ENCODE measurements at regions not wholly inside any gene's neighbourhood (a gene's known extent, or its start where the extent isn't known, plus 50 kb on each side); places are given as distances from the start of the nearest gene placed in this dataset.

DNA sequence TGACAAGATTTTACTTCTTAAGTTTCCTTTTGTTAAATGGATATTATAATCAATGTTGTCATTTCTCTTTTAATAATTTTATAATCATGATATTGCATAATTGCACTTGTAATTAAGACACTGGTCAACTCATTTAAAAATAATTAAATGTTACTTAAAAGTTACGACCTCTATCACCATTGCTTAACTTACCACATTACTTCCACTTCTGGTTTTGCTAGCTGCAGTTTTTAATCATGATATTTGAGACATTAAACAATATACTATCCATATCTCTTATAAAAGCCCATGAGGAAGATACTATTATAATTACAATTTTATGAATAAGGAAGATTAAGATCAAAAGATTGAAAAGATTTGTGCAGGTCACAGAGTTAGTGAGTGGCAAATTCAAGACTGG lies 502.0 kb downstream of the RNF144A start:
- no peak overlapping the region for H3K4me2 ChIP-seq (ENCODE audit: insufficient read depth, insufficient read length, low read length)

More for the DNA sequence above, 502.0 kb downstream of the RNF144A start:
- no peak overlapping the region for H2BK20ac ChIP-seq (ENCODE audit: low read depth, low read length, poor library complexity, severe bottlenecking)
- no peak overlapping the region for H3K56ac ChIP-seq (ENCODE audit: insufficient read length, low read depth, low read length)
- H3K9ac ChIP-seq (ENCODE audit: extremely low read depth, insufficient read length, low read length): no peak overlapping the region
- peaks cover 0 to 2% (median 0%) of the 10 kb centered on the region in 3 experiments; a peak in 2 of 7 replicates for H3K36me3 Mint-ChIP-seq (ENCODE audit: insufficient read depth in 1 of 3, low read depth in 3 of 3)
- H3K9me3 Mint-ChIP-seq: peaks cover 0 to 3% of the 10 kb centered on the region in 2 experiments; a peak in 2 of 5 replicates
- no peaks in the 10 kb centered on the region for H3K4me1 ChIP-seq (ENCODE audit: insufficient read depth, low read length)
- H3K27me3 ChIP-seq (ENCODE audit: insufficient read depth, low read length): no peaks in the 10 kb centered on the region
- H3K79me1 ChIP-seq (ENCODE audit: insufficient read depth, low read depth, low read length, poor library complexity, severe bottlenecking): no peaks in the 10 kb centered on the region
- no peaks in the 10 kb centered on the region for H3K23me2 ChIP-seq (ENCODE audit: insufficient read length, low read depth, low read length, poor library complexity, severe bottlenecking)
- H3T11ph ChIP-seq (ENCODE audit: low read length): no peak overlapping the region
- no peaks in the 10 kb centered on the region for H3K79me2 ChIP-seq (ENCODE audit: insufficient read depth, low read length)
- no peak for DNase-seq
- peaks cover 5 to 6% of the 10 kb centered on the region in 2 experiments; a peak in 3 of 4 replicates for H3K4me1 Mint-ChIP-seq
- no peak overlapping the region for H2BK15ac ChIP-seq (ENCODE audit: low read depth, low read length)
- no peak overlapping the region for H2AK5ac ChIP-seq (ENCODE audit: insufficient read length, low read length)
- no peak overlapping the region for H4K91ac ChIP-seq (ENCODE audit: insufficient read length, low read depth, low read length)
- H4K20me1 ChIP-seq (ENCODE audit: control insufficient read depth, insufficient read depth, insufficient read length): no peaks in the 10 kb centered on the region
- H4K8ac ChIP-seq (replicated peaks; ENCODE audit: insufficient read length, low read depth, low read length): no peak overlapping the region
- H3K4ac ChIP-seq (ENCODE audit: low read depth, low read length): no peak overlapping the region
- no peak overlapping the region for H2AFZ ChIP-seq (ENCODE audit: low read length)
- H3K27me3 Mint-ChIP-seq (ENCODE audit: low read depth): no peaks in the 10 kb centered on the region
- no peak overlapping the region for H3K4me3 Mint-ChIP-seq
- H3K14ac ChIP-seq (ENCODE audit: insufficient read depth, low read length): no peak overlapping the region
- H3K27ac Mint-ChIP-seq: no peak overlapping the region
- no peak overlapping the region for H2BK120ac ChIP-seq (ENCODE audit: low read depth, low read length, poor library complexity, severe bottlenecking)
- H2BK5ac ChIP-seq (ENCODE audit: insufficient read length, low read length): no peak overlapping the region
- TF ChIP-seq, protein P1, sequence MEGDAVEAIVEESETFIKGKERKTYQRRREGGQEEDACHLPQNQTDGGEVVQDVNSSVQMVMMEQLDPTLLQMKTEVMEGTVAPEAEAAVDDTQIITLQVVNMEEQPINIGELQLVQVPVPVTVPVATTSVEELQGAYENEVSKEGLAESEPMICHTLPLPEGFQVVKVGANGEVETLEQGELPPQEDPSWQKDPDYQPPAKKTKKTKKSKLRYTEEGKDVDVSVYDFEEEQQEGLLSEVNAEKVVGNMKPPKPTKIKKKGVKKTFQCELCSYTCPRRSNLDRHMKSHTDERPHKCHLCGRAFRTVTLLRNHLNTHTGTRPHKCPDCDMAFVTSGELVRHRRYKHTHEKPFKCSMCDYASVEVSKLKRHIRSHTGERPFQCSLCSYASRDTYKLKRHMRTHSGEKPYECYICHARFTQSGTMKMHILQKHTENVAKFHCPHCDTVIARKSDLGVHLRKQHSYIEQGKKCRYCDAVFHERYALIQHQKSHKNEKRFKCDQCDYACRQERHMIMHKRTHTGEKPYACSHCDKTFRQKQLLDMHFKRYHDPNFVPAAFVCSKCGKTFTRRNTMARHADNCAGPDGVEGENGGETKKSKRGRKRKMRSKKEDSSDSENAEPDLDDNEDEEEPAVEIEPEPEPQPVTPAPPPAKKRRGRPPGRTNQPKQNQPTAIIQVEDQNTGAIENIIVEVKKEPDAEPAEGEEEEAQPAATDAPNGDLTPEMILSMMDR (conservative IDR thresholded peaks at IDR 0.05): no peak
- WGBS (ENCODE audit: extremely low coverage, insufficient read length, low lambda C conversion rate): no CpG with 5 or more reads among the region's 1 CpG
- no peak overlapping the region for H2BK12ac ChIP-seq (ENCODE audit: insufficient read length, low read depth, low read length)
- no peak overlapping the region for H3K18ac ChIP-seq (ENCODE audit: insufficient read length, low read depth, low read length)
- no peaks in the 10 kb centered on the region for H3K9me3 ChIP-seq (ENCODE audit: control insufficient read depth, low read depth, low read length)
- H4K5ac ChIP-seq (ENCODE audit: insufficient read length, low read depth, low read length): no peak overlapping the region
- no peak overlapping the region for H3K23ac ChIP-seq (ENCODE audit: insufficient read length, low read depth, low read length)
- no peak overlapping the region for H3K27ac ChIP-seq (ENCODE audit: insufficient read length, low read depth, low read length)

Measured in H9 (cell line).